HEK293 (cell line): ENCODE measurements at regions not wholly inside any gene's neighbourhood (a gene's known extent, or its start where the extent isn't known, plus 50 kb on each side); places are given as distances from the start of the nearest gene placed in this dataset.
"Not testable (repeated sequence)": the region's sequence is repeated elsewhere in the genome, so short reads cannot be mapped to it uniquely, and the experiment has no call there.

Source experiments
- CTCF ChIA-PET: fragments of 350-600 bp; formaldehyde crosslinking; extraction: SDS; loops from one replicate; lab custom pipeline; 2021; ENCODE audit warnings: antibody characterized with exemption; lab: Yijun Ruan, JAX
- POLR2A ChIA-PET: fragments of 300-600 bp; formaldehyde crosslinking; extraction: SDS; loops from one replicate; lab custom pipeline; 2020; ENCODE audit warnings: antibody characterized with exemption, inconsistent platforms; lab: Yijun Ruan, JAX
- H3K27ac ChIP-seq: fragments of 200-500 bp; sonication (Bioruptor generic); 2 replicates; pipeline ENCODE4 v1.5.1; 2014; ENCODE audit warnings: low read depth, low read length, control low read depth, inconsistent platforms; ENCODE audit errors: extremely low read depth
- H3K36me3 ChIP-seq, 2 experiments: fragments of 200-500 bp in 1 of 2; sonication (Bioruptor generic) in 1 of 2; 1 replicate in 1 of 2; 2 replicates in 1 of 2; pipeline ENCODE4 v1.5.1; 2014 to 2017; ENCODE audit warnings: inconsistent platforms in 2 of 2, low read length in 2 of 2; ENCODE audit not compliant: control insufficient read depth in 2 of 2, insufficient read depth in 1 of 2
- H3K4me1 ChIP-seq: fragments of 200-500 bp; sonication (Bioruptor generic); 2 replicates; pipeline ENCODE4 v1.5.1; 2014; ENCODE audit warnings: mild to moderate bottlenecking, low read length, inconsistent platforms; ENCODE audit not compliant: control insufficient read depth, insufficient read depth
- H3K4me3 ChIP-seq: 2 replicates; pipeline ENCODE4 v1.5.1; 2011; ENCODE audit warnings: low read depth, mild to moderate bottlenecking, control low read depth, low read length, moderate library complexity
- H3K9me3 ChIP-seq: fragments of 200-500 bp; sonication (Bioruptor generic); 2 replicates; pipeline ENCODE4 v1.5.1; 2014; ENCODE audit warnings: low read depth, low read length, inconsistent platforms; ENCODE audit not compliant: control insufficient read depth, insufficient read depth
- BCL11B ChIP-seq: fragments of 450-650 bp; formaldehyde crosslinking; IDR thresholded peaks from 2 replicates; pipeline ENCODE4 v1.5.1; 2016; ENCODE audit warnings: low read depth, missing biosample characterization, missing genetic modification characterization
- KLF17 ChIP-seq: fragments of 450-650 bp; formaldehyde crosslinking; IDR thresholded peaks from 2 replicates; pipeline ENCODE4 v1.5.1; 2016; ENCODE audit warnings: missing biosample characterization, missing genetic modification characterization
- KLF9 ChIP-seq: fragments of 450-650 bp; formaldehyde crosslinking; IDR thresholded peaks from 2 replicates; pipeline ENCODE4 v1.5.1; 2016; ENCODE audit warnings: missing biosample characterization, missing genetic modification characterization, low read depth
- PRDM10 ChIP-seq: fragments of 450-650 bp; formaldehyde crosslinking; IDR thresholded peaks from 2 replicates; pipeline ENCODE4 v1.5.1; 2016; ENCODE audit warnings: missing biosample characterization, missing genetic modification characterization
- TCF7L2 ChIP-seq: IDR thresholded peaks from 2 replicates; pipeline ENCODE4 v1.6.1; 2011; ENCODE audit warnings: low read depth, mild to moderate bottlenecking, inconsistent platforms, low read length, moderate library complexity, borderline replicate concordance
- ZBTB44 ChIP-seq: fragments of 450-650 bp; IDR thresholded peaks from 2 replicates; pipeline ENCODE4 v1.5.1; 2018; ENCODE audit warnings: missing biosample characterization, mild to moderate bottlenecking, missing genetic modification characterization
- ZBTB7A ChIP-seq: fragments of 450-650 bp; formaldehyde crosslinking; IDR thresholded peaks from 2 replicates; pipeline ENCODE4 v1.5.1; 2016; ENCODE audit warnings: low read depth, missing biosample characterization, missing genetic modification characterization
- ZFP41 ChIP-seq: fragments of 450-650 bp; formaldehyde crosslinking; IDR thresholded peaks from 2 replicates; pipeline ENCODE4 v1.5.1; 2016; ENCODE audit warnings: missing biosample characterization, missing genetic modification characterization, borderline replicate concordance
- ZFP69B ChIP-seq: fragments of 450-650 bp; formaldehyde crosslinking; IDR thresholded peaks from 2 replicates; pipeline ENCODE4 v1.5.1; 2016; ENCODE audit warnings: missing biosample characterization, missing genetic modification characterization
- ZIC2 ChIP-seq: fragments of 450-650 bp; formaldehyde crosslinking; IDR thresholded peaks from 2 replicates; pipeline ENCODE4 v1.5.1; 2016; ENCODE audit warnings: missing biosample characterization, missing genetic modification characterization
- ZNF10 ChIP-seq: fragments of 450-650 bp; formaldehyde crosslinking; IDR thresholded peaks from 2 replicates; pipeline ENCODE4 v1.5.1; 2017; ENCODE audit warnings: missing biosample characterization, missing genetic modification characterization
- ZNF223 ChIP-seq: fragments of 450-650 bp; formaldehyde crosslinking; IDR thresholded peaks from 2 replicates; pipeline ENCODE4 v1.5.1; 2016; ENCODE audit warnings: missing biosample characterization, missing genetic modification characterization
- ZNF302 ChIP-seq: fragments of 450-650 bp; formaldehyde crosslinking; IDR thresholded peaks from 2 replicates; pipeline ENCODE4 v1.5.1; 2016; ENCODE audit warnings: missing biosample characterization, missing genetic modification characterization, low read depth
- ZNF362 ChIP-seq: fragments of 450-650 bp; formaldehyde crosslinking; IDR thresholded peaks from 2 replicates; pipeline ENCODE4 v1.5.1; 2016; ENCODE audit warnings: missing biosample characterization, missing genetic modification characterization
- ZNF623 ChIP-seq: fragments of 450-650 bp; formaldehyde crosslinking; IDR thresholded peaks from 2 replicates; pipeline ENCODE4 v1.5.1; 2016; ENCODE audit warnings: missing biosample characterization, missing genetic modification characterization
- ZNF624 ChIP-seq: fragments of 450-650 bp; formaldehyde crosslinking; IDR thresholded peaks from 2 replicates; pipeline ENCODE4 v1.5.1; 2017; ENCODE audit warnings: missing biosample characterization, missing genetic modification characterization
- ZNF654 ChIP-seq: fragments of 450-650 bp; formaldehyde crosslinking; IDR thresholded peaks from 2 replicates; pipeline ENCODE4 v1.5.1; 2016; ENCODE audit warnings: low read depth, missing biosample characterization, missing genetic modification characterization
- ZSCAN18 ChIP-seq: fragments of 450-650 bp; formaldehyde crosslinking; IDR thresholded peaks from 2 replicates; pipeline ENCODE4 v1.5.1; 2016; ENCODE audit warnings: missing biosample characterization, missing genetic modification characterization

GRCh38 chr10:56466005-56466404 is 104.9 kb upstream of the ZWINT start:
- CTCF ChIA-PET = no interaction called here
- no peak overlapping the region for H3K27ac ChIP-seq
- no peaks in the 10 kb centered on the region for H3K36me3 ChIP-seq
- TF ChIP-seq ZNF362 (tag by site-specific recombination) (no peak), ZIC2 (tag by site-specific recombination) (no peak), PRDM10 (tag by site-specific recombination) (no peak), ZFP69B (tag by site-specific recombination) (no peak), ZNF623 (tag by site-specific recombination) (no peak), ZBTB7A (tag by site-specific recombination) (no peak), BCL11B (tag by site-specific recombination) (no peak), ZNF302 (tag by site-specific recombination) (no peak), ZSCAN18 (no peak), ZNF10 (tag by site-specific recombination) (no peak), ZFP41 (tag by site-specific recombination) (no peak), ZNF654 (tag by site-specific recombination) (no peak), ZBTB44 (tag by site-specific recombination) (no peak), ZNF624 (tag by site-specific recombination) (no peak), TCF7L2 (no peak), KLF17 (tag by site-specific recombination) (no peak)
- no peaks in the 10 kb centered on the region for H3K9me3 ChIP-seq
- H3K4me1 ChIP-seq = no peaks in the 10 kb centered on the region
- H3K4me3 ChIP-seq = no peak overlapping the region
- POLR2A ChIA-PET = no interaction called here

- no peak for TF ChIP-seq ZNF223 (tag by site-specific recombination)
- no peak for TF ChIP-seq KLF9
- Histone ChIP-seq H3K9me3 (no peaks in the 10 kb centered on the region), H3K36me3 (no peaks in the 10 kb centered on the region), H3K4me1 (no peaks in the 10 kb centered on the region), H3K4me3 (no peak overlapping the region), H3K27ac (no peak overlapping the region)
- ChIA-PET CTCF (interaction anchor here (0.6 kb wide), 1 partner anchor 26 kb away, joined by 4 read pairs; no protein-coding TSS in a partner anchor), POLR2A (interaction anchor here (0.7 kb wide), 1 partner anchor 166 kb away, joined by 10 read pairs; no protein-coding TSS in a partner anchor)
These were observed 88.7 kb upstream of the ZWINT start for GRCh38 chr10:56449770-56450169.

GRCh38 chr10:56447613-56448012 is 86.6 kb upstream of the ZWINT start:
- H3K4me1 ChIP-seq, POLR2A ChIA-PET, H3K27ac ChIP-seq, H3K9me3 ChIP-seq, H3K4me3 ChIP-seq, H3K36me3 ChIP-seq, CTCF ChIA-PET: not testable (repeated sequence)

GRCh38 chr10:56441337-56441736 is 80.3 kb upstream of the ZWINT start:
- H3K36me3 ChIP-seq, H3K4me3 ChIP-seq, H3K9me3 ChIP-seq, H3K4me1 ChIP-seq, POLR2A ChIA-PET, H3K27ac ChIP-seq, CTCF ChIA-PET: not testable (repeated sequence)
